HG03378 (cell line): ENCODE measurements at regions not wholly inside any gene's neighbourhood (a gene's known extent, or its start where the extent isn't known, plus 50 kb on each side); places are given as distances from the start of the nearest gene placed in this dataset.
"Not testable (repeated sequence)": the region's sequence is repeated elsewhere in the genome, so short reads cannot be mapped to it uniquely, and the experiment has no call there.

Experiments used
- ATAC-seq: cut with Tn5 transposase; IDR thresholded peaks from one replicate; pipeline ENCODE4 v1.9.1; 2021; ENCODE audit warnings: mild to moderate bottlenecking, moderate library complexity; ENCODE audit not compliant: unreplicated experiment

DNA sequence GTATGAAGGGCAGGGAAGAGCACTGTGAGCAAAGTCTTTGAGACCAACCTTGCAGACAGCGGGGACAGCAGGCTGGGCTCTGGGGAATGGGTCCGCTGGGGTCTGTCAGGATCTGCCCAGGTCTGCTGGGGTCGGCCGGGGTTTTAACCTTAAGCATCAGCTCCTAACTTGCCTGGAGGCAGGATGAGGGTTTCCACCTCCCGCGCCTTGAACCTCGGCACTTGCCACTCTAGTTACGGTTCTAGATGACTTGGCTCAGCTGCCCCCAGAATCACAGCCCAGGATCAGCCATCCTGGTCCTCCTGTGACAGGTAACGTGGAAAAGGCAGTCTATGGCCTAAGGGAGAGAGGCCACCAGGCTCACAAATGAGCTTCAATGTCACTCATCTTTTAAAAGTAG is 50.4 kb upstream of the CACUL1 start:
- ATAC-seq: no peak

DNA sequence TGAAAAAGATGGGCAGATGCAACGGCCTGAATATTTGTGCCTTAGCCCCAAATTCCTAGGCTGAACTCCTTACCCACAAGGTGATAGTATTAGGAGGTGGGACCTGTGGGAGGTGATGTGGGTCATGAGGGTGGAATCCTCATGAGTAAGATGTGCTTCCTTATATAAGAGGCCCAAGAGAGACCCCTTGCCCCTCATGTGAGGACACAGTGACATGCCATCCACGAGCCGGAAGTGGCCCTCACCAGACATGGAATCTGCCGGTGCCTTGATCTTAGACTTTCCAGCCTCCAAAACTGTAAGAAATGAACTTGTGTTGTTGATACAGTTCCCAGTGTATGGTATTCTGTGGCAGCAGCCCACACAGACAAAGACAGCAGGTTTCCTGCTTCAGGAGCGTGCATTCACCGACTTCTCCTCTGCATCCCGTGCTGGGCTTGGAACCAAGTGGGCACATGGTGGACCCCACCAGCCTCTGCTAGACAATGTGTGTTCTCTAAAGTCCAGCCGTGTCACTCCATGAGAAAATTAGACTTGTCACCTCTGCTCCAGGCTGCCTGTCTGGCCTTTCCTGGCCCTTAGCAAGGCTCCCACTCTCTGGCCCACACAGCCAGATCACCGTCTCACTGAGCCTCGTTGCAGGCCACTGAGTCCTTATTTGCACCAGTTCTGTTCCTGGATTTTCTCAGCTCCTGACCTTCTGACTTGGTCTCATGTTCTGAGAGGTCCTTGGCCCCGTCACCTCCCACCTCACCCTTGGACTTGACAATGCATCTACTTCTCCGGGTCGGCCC is 52.9 kb upstream of the CACUL1 start:
- no peak for ATAC-seq

DNA sequence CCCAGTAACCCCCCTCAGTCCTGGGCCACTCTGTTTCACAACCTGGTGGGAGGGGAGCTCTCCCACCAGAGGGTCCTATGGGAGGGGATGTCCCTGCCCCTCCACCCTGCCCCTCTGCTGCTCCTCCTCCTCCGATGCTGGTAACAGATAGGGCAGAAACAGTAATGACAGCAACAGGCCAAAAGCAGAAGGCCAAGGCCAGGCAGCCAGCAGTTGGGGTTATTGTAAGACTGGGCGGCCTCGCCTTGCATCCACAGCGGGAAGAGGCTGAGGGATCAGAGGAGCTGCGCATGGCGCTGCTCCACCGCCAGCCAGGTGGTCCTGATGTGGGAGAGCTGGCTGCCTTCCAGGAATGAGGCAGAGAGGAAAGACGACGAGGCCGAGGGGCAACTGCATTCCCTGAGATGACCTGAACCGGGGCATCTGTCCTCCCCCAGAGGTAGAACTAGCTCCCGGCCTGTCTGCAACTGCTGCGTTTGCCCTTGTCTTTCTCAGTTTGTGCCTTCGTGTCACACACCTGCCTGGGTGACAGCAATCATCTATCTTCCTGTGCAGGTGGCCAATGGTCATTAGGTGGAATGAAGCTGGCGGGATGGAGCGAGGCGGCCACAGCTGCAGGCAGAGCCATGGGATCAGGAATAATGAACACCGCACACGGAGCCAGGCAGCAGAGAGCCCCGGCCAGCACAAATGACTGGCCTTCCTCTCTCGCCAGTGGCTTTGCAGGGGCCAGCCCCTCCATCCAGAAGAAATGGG is 54.0 kb upstream of the CACUL1 start:
- no peak for ATAC-seq

DNA sequence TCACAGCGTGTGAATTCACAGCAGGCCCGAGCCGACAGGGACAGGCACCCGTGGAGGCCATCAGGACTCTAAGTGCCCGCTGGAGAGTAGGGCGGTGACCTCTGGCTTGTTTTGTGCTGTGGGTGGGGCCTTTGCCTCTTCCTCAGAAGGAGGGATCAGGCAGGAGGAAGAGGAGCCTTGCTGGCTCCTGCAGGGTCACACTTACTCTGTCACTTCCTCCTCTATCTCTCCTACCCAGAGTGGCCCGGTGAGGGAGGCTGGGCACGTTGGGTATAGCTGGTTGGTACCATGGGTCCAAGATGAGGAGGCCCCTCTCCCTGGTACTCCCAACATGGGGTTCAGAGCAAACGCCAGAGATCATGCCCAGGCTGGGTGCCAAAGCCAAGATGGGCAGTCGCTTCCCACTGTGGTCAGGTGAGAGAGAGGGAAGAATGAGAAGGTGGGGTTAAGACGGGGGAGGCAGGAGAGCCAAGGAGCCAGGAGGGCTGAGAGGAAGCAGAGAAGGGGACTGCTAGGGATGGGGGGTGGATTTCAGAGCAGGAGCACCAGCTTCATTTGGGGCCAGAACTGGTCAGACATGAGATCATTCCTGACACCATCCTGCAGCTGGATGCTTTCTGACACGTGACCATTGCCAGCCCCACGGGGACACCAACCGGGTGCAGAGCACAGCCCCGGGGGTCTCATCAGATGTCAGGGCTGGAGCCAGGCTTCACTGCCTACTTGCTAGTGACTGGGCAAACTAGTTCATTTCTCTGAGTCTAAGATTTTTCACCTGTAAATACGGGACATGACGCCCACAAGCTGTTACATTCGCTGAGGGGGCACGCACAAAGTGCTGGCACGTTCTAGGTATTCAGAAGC is 54.8 kb upstream of the CACUL1 start:
- ATAC-seq: no peak

DNA sequence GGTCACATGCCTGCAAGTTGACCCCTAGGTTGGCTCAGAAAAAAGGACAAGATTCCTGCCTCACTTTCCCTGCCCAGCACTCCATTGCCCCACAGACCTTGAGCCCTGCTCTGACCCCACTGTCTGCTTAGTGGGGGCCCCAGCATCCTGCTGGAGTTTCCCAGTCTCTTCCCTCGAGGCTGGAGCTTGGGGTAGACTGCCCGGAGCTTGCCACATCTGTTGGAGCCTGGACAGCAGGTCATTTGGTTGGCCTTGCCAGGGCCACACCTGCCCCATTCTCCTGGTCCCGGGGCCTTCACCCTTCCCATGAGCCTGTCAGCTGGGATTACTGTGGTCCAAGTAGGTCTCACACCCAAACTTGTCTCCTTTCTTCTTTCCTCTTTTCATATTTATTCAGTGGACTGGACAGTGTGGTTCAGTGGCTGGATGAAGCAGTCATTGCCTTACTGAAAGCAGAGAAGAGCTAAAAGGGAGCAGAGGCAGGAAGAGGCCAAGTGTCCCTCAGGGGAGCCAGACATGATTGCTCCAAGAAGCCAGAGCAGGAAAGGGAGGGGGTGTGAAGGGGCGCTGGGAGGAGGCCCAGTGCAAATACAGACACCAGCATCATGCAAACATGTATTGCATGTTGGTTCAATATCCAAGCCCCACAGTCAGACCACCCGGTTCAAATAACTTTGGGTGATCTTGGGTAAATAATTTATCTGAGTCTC is 56.2 kb upstream of the CACUL1 start:
- ATAC-seq: no peak

DNA sequence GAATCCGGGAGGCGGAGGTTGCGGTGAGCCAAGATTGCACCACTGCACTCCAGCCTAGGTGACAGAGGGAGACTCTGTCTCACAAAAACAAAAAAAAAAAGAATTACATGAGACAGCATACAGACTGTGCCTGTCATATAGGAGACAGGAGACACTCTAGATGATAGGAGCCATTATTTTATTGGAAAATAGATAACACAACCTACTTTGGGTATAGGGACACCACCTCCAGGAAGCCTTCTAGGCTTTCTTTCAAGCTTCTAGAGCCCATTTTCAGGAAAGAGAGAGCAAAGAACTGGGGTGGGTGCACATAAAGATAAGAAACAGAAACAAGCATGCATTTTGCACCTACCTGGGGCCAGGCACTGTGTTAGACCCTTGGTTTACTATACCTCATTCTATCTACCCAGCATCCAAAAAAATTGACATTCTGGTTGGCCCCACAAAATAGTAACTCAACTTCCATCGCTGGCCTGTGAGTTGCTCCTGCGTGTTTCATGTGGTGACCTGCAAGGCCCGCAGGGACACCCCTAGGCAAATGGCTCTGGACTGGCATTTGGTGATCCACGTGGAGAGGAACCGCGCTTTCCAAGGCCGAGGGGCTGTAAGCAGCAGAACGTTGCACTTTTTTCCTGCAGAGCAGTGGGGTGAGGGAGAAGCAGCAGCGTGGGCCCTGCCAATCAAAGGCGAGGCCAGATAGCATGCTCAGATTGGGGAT is 57.1 kb upstream of the CACUL1 start:
- no peak for ATAC-seq

DNA sequence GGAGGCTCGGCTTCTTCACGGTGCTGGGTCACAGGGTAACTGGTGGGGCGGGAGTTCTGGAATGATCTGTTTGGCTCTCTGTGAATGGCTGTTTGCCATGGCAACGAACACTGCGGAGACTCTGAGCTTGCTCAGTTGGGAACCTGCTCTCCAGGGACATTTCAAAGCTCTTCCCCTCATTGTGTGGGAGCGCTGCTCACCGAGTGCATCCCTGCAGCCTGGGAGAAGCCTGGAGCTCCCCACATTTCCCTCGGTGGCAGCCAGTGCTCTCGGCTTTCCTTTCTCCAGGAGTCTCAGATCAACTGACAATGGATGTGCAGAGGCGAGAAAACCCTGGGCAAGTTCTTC is 57.6 kb upstream of the CACUL1 start:
- no peak for ATAC-seq

DNA sequence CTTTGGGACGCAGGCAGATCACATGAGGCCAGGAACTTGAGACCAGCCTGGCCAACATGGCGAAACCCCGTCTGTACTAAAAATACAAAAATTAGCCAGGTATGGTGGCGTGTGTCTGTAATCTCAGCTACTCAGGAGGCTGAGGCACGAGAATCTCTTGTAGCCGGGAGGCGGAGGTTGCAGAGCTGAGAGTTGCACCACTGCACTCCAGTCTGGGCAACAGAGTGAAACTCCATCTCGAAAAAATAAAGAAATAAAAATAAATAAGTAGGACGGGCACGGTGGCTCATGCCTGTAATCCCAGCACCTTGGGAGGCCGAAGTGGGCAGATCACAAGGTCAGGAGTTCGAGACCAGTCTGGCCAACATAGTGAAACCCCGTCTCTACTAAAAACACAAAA is 58.2 kb upstream of the CACUL1 start:
- ATAC-seq: not testable (repeated sequence)

DNA sequence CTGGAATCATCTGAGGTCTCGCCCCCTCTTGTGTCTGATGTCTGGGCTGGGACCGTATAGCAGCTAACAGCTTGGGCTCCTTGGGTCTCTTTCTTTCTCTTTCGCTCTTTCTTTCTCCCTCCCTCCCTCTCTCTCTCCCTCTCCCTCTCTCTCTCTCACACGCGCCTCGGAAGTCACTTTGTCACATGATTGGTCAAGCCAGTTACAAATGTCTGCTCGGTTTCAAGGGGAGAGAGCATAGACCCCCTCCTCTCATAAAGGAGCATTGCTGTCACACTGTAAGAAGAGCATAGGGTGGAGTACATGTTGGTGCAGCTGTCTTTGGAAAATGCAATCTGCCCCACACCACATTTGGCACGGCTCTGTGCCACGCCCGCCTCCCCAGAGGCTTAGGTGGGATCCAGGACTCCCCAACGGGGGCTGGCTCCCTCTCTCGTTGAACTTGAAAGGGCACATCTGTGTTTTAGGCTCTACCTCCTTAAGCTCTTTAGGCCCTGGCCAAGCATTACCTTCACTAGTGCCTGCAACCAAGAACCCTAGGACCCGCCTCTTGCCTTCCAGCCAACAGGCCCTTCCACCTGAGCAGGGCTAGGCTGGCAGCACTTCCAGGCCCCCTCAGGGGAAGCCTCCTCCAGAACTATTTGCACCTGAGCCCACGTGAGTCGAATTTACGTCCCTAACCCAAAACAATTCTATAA is 61.9 kb upstream of the CACUL1 start:
- ATAC-seq: no peak

DNA sequence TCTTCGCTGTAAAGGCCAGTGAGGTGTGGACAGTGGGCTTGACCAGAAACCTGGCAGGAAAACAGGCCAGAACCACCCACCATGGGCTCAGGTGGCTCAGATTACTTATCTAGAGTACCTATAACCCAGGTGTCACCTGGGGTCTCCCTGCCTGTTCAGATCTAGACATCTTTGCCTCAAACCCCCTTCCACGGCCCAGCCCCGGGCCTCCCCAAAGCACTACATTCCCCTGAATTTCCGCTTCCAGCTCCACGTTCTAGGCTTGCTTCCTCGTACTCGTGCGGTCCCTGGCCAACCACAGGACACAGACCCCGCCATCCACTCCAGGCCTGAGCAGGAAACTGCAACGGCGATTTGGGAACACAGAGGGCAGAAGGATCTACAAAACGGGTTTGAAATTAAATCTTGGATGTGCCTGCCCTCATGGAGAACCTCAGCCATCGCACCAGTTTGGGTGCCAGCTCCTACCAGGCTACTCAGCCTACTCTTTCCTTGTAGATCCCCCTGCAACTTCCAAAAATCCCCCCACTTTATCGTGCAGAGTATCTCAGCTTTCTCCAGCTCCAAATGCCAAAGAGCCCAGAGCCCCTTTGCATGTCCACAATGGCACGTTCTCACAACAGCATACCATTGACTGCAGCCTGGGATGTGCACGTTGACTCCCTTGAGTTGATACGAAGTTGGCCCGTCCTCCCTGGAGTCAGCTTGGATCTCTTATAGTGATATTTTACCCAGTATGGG is 62.7 kb upstream of the CACUL1 start:
- no peak for ATAC-seq

DNA sequence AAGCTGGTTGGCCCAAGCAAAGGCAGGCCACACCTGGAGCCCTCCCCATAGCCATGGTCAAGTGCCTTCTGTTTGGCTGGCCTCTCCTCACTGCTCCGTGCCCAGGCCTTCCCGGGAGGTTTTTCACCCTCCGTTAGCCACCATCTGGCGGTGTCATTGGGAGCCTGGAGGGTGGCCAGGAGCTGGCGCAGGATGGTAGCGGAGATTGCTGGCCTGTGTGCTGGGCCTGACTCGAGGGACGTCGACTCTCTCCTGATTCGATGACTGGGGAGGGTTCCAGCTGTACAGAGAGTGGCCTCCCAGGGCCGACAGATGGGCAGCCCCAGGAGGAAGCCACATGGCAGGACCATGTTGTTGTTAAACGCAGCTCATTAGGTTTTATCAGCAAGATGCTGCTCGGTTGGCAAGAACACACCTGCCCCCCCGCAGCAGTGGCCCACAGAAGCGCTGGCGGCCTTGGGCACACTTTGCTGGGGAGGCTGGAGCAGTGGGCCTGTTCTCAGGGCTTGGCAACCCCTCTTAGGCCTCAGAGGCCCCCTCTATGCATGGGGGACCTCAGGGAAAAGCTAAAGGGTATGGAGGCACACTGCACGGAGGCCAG is 64.0 kb upstream of the CACUL1 start:
- no peak for ATAC-seq

DNA sequence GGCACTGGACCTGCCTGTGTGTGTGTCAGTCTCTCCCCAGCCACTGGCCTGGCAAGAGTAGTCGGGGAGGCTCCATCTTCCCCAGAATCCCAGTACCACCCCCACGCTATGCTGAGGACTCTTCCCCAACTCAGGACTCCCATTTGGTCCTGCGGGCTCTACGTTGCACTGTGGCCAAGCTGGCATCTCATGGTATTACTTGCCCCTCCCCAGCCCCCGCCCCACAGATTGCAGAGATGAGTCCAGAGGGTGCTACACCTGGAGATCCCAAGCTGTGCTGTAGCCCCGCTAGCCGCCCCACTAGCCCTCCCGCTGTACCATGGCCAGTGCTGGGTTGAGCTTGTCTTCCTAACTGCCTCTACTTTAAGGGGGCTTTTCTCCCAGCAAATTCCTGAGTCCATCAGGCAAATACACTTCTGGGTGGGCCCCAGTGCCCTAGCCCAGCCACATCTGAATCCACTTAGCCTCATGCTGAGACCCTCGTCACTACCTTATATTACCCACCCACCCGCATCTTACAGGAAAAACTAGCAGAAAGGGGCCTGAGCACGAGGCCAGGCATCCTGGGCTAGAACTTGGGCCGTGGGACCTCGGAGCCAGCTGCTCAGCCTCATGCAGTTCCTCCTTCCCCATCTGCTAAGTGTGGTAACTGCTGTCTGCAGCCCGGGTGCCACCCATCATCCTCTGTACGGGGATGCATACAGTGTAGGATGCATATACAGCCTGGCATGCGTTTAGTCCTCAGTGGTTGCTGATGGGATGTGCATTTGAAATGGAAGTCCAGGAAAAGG is 65.8 kb upstream of the CACUL1 start:
- no peak for ATAC-seq

DNA sequence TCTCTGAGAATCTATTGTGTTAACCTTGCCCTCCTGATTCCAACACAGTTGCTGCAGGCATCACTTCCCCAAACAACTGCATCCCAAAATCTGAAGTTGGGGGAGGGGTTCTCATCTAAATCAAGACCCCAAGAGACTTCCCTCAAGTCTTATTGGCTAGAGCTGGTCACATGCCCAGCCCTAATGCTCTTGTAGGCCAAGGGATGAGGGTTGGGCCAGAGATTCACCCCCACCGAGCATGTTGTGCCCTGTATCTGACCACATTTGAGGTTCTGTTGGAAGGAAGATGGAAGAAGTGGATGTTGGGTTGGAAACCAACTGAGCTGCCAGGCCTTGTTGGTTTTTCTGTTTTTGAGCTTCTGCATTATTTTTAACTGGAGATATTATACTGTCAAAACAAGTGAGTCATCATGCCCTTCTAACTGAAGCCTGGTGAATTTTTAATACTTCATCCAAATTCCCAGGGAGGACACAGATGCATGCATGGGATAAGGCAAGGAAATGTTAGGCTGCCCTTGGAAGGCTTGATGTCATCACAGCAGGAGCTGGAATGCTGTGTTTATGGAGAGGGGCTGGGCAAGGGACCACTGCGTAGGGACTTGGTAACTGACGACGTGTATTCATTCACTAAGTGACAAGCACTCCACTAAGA is 68.6 kb upstream of the CACUL1 start:
- no peak for ATAC-seq

DNA sequence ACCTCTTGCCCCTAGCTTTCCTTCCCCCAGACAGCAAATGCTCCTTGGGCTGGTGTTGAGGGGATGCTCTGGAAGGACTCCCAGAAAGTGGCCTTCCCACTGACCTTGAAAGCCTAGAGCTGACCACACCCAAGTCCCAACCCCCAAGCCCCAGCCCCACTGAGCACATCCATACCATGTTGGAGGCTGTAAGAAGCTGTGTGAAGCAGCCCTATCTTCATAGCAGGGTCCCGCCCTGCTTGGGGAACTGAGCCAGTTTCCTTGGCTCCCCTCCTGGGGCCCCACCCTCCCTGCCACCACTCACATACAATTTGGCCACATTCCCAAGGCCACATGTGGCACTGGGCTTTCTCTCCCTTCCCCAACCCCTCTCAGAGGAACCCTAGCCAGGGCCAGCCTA is 72.3 kb upstream of the CACUL1 start:
- ATAC-seq: no peak

DNA sequence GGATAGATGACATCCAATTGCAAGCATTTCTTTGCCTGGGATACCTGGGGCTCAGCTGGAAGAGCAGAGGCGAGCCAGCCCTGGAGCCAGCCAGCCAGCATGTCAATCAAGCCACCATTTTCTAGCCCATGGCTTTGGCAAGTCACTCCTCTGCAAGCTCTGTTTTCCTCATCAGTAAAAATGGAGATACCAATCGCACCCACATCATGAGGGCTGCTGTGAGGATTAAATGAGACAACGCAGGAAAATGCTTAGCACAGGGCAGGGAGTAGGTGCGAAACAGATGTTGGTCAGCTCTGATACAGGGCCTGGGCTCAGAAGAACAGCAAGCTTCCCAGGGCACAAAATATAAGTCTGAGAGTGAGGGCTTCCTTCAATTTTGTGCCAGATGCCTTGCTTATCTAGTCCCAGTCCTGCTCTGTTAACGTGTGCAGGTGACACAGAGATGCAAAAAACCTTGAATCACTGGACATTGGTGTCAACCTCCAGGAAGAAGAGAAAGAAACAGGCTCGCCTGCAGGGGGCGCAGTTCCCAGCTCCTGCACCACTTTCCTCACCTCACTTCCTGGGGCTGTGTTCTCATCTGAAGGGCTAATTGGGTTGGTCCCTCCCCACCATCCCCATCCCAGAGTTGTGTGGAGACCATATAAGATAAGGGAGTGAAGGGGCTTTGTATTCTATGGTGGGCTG is 72.8 kb upstream of the CACUL1 start:
- ATAC-seq: no peak

DNA sequence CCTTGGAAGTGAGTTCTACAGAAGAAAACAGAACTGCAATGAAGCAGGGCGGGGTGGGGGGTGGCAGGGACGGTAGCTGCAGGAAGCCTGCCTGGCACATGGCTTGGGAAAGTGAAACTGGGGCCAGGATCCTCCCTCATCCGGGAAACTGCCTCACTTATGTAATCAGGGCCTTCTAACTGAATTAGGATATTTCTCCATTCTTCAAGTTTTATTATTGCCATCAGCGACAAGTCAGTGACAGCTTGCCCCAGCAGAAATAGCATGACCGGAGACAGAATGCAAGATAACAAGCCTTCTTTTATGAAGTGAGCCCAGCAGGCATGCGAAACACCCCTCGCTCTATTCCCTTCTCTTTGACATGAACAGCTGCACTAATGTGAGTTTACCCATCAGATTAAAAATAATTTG is 77.5 kb upstream of the CACUL1 start:
- no peak for ATAC-seq

DNA sequence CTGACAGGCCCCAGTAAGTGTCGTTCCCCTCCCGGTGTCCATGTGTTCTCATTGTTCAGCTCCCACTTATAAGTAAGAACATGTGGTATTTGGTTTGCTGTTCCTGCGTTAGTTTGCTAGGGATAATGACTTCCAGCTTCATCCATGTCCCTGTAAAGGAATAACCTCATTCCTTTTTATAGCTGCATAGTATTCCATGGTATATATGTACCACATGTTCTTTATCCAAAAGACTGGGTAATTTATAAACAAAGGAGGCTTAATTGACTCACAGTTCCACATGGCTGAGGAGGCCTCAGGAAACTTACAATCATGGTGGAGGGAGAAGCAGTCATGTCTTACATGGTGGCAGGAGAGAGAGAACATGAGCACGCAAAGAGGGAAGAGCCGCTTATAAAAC is 79.6 kb upstream of the CACUL1 start:
- not testable (repeated sequence) for ATAC-seq
